ENCODE measurements at regions not wholly inside any gene's neighbourhood (a gene's known extent, or its start where the extent isn't known, plus 50 kb on each side); places are given as distances from the start of the nearest gene placed in this dataset.

GRCh38 chr5:88613051-88613450, 269.9 kb downstream of the MEF2C start:
- no peak for DNase-seq

GRCh38 chr5:88610586-88610985, 272.4 kb downstream of the MEF2C start:
- DNase-seq, result no peak

GRCh38 chr5:88607492-88607891, 275.5 kb downstream of the MEF2C start:
- no peak for DNase-seq

GRCh38 chr5:88606626-88607025, 276.4 kb downstream of the MEF2C start:
- DNase-seq, result no peak

- DNase-seq, result no peak
Measured at GRCh38 chr5:88606173-88606572, 276.8 kb downstream of the MEF2C start.

- peak; percentile 54 for DNase-seq
Measured at GRCh38 chr5:88602584-88602983, 280.4 kb downstream of the MEF2C start.

- no peak for DNase-seq
Measured at GRCh38 chr5:88594441-88594840, 288.5 kb downstream of the MEF2C start.

- no peak for DNase-seq
Measured at GRCh38 chr5:88588609-88589008, 294.4 kb downstream of the MEF2C start.

- DNase-seq, result no peak
Measured at GRCh38 chr5:88583471-88583870, 299.5 kb downstream of the MEF2C start.

GRCh38 chr5:88558366-88558765, 289.7 kb upstream of the TMEM161B start:
- no peak for DNase-seq

GRCh38 chr5:88557881-88558280, 289.2 kb upstream of the TMEM161B start:
- DNase-seq, result no peak

GRCh38 chr5:88557131-88557530, 288.5 kb upstream of the TMEM161B start:
- no peak for DNase-seq

GRCh38 chr5:88556406-88556805, 287.8 kb upstream of the TMEM161B start:
- no peak for DNase-seq

GRCh38 chr5:88555674-88556073, 287.0 kb upstream of the TMEM161B start:
- peak; percentile 87 for DNase-seq

GRCh38 chr5:88553986-88554385, 285.3 kb upstream of the TMEM161B start:
- no peak for DNase-seq

- DNase-seq, result no peak
Measured at GRCh38 chr5:88553136-88553875, 284.7 kb upstream of the TMEM161B start.

GRCh38 chr5:88552426-88552825, 283.8 kb upstream of the TMEM161B start:
- DNase-seq, result no peak

GRCh38 chr5:88551724-88552345, 283.2 kb upstream of the TMEM161B start:
- DNase-seq, result no peak

- DNase-seq, result no peak
Measured at GRCh38 chr5:88550736-88551135, 282.1 kb upstream of the TMEM161B start.

- no peak for DNase-seq
Measured at GRCh38 chr5:88548136-88548805, 279.6 kb upstream of the TMEM161B start.

GRCh38 chr5:88545338-88545737, 276.7 kb upstream of the TMEM161B start:
- no peak for DNase-seq

- no peak for DNase-seq
Measured at GRCh38 chr5:88544671-88545070, 276.0 kb upstream of the TMEM161B start.

- no peak for DNase-seq
Measured at GRCh38 chr5:88544136-88544645, 275.5 kb upstream of the TMEM161B start.

- no peak for DNase-seq
Measured at GRCh38 chr5:88542786-88543185, 274.1 kb upstream of the TMEM161B start.
